Tongue (tissue), 1 donor: ENCODE measurements at regions not wholly inside any gene's neighbourhood (a gene's known extent, or its start where the extent isn't known, plus 50 kb on each side); places are given as distances from the start of the nearest gene placed in this dataset.
A peak's percentile ranks its signal among the peaks of the same experiment; 100 is the strongest.

ENCODE experiments used
- DNase-seq: peaks from one replicate; pipeline ENCODE4 v3.0.0-alpha.2; 2015

GRCh38 chr2:172329774-172330671 lies 97.4 kb upstream of the ITGA6 start:
- DNase-seq: peak; percentile 37

DNA sequence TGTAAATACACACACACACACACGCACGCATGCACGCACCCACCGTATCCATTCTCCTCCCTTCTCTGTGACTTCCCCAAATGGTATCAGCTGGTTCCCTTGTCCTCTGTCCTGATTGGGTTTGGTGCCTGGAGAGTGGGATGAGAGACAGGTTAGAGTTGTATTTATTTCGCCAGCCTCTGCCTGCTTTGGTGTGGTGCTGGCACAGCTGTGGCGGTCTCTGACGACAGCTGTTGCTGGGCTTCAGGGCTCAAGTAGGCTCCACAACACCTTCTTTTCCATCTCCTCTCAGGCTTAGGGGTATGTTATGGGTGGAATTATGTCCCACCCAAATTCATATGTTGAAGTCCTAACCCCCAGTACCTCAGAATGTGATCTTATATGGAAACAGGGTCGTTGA lies 94.9 kb upstream of the ITGA6 start:
- DNase-seq: peak; percentile 53

DNA sequence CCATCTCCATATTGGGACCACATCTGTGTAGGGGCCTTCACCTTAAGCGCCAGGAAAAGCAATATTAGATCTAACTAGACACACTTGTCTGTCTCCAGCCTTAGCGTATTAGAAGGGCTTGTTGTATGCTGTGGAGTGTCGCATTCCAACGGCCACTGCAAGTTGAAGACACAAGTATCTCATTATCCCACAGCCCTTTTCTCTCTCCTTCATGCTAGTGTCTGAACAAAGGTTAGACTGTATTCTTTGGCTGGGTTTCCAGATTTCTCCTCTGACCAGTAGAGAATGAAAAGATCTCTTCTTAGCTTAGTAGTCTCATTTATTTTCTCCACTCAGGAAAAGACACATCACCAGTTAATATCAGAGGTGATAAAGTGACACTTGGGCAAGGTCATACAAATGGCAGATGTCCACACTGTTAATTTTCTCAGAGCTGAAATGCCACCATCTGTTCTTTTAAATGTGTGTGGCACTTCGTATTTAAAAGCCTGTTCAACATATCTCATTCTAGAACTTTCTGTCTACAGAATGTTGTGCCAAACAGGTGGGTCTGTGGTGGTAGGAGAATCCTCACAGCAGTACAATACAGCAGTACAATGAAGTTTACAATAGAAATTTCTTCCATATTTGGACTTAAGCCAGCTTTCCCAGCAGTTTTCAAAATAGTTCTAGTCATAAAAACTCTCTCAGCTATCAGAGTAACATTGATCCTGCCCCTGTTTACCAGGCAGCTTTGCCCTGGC lies 94.0 kb upstream of the ITGA6 start:
- DNase-seq: peak; percentile 61

GRCh38 chr2:172333978-172334330 lies 93.4 kb upstream of the ITGA6 start:
- DNase-seq: no peak

DNA sequence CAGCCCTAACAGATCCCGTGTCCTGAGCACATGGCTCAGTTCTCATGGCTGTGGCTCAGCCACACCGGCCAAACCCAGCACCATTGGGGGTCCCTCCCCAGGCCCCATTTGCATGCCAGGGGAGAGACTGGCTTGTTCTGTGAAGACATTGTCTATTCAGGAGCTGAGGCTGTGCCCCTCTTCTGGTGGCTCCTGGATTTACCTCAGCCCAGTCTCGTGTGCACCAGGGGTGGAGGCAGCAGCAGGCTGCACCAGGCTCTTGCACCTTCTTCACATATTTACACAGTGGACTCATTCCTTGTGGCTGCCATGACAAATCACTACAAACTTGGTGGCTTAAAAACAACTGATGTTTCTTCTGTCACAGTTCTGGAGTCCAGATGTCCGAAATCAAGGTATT lies 92.4 kb upstream of the ITGA6 start:
- DNase-seq: no peak

DNA sequence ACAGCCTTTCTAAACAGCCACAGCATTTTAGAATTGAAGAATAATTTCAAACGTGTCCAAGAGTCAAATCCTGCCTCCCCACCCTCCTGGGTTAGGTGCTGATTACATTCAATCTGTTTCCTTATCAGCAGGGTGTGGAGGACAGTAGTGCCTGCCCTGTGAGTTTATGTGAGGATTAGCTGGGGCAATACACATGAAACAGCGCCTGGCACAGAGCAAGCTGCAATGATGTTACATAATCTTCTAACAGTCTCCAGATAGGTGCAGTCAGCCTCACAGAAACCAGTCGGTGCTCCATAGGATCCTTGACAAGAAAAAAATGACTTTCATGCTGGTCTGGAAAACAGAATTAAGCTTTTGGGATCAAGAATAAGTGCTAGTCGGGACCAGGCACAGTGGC lies 91.7 kb upstream of the ITGA6 start:
- DNase-seq: no peak

DNA sequence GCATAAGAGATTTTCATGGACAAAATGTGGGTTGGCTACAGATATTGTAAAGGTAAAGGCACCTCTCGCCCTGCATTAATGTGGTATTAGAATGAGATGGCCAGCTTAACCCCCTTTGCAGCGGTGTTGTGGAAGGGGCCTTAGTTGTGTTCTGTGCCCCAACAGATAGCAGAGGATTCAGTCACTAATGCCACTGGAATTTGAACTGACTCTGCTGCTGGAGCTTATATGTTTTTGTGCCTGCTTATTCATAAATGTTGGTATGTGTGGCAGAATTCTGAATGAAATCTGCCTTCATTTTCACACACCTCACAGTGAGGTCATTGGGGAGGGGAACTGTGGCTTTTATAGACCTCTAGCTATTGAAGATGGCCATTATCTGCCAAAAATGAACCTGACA lies 90.7 kb upstream of the ITGA6 start:
- no peak for DNase-seq

GRCh38 chr2:172339371-172340010 lies 87.9 kb upstream of the ITGA6 start:
- peak; percentile 72 for DNase-seq

GRCh38 chr2:172340394-172340793 lies 87.0 kb upstream of the ITGA6 start:
- no peak for DNase-seq

- DNase-seq: no peak
These were observed 85.3 kb upstream of the ITGA6 start for GRCh38 chr2:172342078-172342477.

DNA sequence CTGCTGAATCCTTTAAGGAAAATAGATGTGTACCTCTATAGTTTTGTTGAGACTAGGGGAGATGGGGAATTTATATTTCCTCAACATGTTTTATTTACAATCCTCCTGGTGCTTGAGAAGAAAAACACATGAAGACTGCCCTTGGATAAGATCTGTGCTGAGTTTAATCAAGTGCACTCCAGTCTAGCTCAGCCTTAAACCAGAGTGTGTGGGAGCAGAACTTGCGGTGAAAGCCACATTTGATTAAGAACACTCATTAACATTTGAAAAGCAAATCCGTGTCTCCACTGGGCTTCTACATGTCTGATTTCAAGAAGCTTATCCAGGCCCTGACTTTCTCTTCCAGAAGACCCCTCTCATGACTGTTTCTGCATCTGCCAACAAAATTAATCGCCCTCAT lies 84.8 kb upstream of the ITGA6 start:
- no peak for DNase-seq

DNA sequence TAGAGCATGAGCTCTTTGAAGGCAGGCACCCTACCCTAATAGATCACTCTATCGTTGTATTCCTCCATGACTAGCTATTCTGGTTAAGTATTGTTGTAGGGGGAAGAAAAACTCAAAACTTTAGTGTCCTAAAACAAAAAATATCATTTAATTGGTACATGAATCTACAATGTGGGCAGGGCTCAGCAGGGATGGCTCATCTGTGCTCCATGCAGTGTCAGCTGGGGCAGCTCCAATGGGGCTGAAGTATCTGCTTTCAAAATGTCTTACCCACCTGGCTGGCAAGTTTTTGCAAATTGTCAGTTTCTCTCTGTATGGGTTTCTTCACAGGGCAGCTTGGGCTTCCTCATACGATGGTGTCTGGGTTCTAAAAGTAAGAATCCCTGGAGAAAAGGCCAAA lies 83.2 kb upstream of the ITGA6 start:
- DNase-seq: no peak

DNA sequence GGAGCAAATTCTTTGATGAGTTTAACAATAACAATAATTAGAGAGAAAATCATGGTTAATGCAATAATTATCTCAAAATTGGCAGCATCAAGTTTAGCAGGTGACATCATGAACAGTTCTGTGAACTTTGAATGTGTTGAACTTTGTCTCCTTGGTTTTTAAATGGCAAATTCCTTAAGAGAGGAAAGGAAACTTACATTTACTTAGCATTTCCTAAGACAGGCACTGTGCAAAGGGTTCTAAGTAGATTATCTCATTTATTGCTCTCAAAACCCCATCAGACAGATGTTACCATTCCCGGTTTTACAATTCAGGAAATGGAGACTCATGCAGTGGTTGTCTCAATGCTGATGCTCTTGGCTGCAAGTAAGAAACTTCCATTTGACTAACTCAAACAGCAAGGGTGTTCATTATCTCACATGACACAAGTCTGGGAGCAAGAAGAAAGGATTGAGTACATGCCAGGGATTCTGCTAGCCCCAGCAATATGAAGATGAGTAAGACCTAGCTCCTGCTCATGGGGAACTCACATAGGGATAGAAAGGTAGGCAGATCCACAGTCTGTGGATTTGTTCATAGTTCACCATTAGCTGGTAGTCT lies 81.3 kb upstream of the ITGA6 start:
- DNase-seq: no peak

GRCh38 chr2:172348555-172349288 lies 78.7 kb upstream of the ITGA6 start:
- no peak for DNase-seq

- peak; percentile 85 for DNase-seq
These were observed 76.4 kb upstream of the ITGA6 start for GRCh38 chr2:172350839-172351479.

DNA sequence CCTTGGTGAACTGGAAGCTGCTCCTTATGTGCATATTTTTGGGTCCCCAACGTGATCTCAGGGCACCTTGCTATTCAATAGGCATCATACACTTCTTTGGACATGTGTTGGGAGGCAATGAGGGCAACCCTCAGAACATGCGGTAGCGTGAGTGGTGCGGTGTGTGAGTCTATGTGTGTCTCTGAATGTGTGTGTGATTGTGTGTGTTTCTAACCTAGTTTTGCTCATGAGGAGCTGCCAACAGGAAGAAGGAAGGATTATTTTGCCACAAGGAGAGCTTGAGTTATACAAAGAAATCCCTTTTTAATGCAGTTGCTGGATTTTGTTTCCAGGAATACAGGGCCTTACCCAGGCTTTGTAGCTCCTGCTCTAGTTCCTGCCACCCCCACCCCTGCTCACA lies 75.8 kb upstream of the ITGA6 start:
- DNase-seq: no peak

GRCh38 chr2:172354347-172354746 lies 73.0 kb upstream of the ITGA6 start:
- no peak for DNase-seq

DNA sequence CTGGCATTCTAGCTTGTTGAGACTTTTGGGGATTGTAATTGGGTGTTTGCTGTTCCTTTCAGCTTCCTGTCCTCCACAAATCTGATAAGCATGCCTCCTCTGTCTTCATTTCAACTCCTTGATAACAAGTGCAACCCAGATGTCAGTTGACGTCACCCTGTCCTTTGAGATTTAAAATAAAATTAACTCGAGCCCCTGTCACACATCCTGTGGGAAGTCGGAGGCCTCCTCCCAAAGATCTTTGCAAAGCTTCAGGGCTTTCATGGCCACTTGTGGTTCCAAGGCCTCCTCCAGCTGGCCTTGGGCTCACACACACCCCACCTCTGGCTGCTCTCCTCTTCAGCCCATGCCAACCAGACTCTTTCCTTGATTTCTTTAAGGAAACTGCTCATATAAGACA lies 69.9 kb upstream of the ITGA6 start:
- no peak for DNase-seq

GRCh38 chr2:172358691-172359556 lies 68.5 kb upstream of the ITGA6 start:
- peak; percentile 72 for DNase-seq

- no peak for DNase-seq
These were observed 66.0 kb upstream of the ITGA6 start for GRCh38 chr2:172361360-172361759.

DNA sequence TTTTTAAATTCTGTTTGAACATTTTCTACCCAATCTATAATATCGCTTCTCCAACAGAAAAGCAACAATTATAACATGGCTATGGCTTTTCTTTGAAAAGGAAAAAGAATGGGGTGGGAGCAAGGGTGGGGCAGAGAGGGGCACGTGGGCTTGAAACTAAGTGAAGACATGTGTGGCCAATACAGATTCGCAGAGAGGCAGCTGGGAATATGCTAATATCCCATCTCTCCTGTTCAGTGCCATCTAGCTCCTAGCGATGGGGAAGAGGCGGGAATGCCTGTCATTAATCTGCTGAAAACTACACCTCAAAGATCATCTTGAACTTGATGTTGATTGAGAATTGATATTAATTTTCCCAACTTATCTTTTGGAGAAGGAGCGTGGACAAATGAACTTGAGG lies 65.5 kb upstream of the ITGA6 start:
- DNase-seq: no peak
